ENCODE measurements at regions not wholly inside any gene's neighbourhood (a gene's known extent, or its start where the extent isn't known, plus 50 kb on each side); places are given as distances from the start of the nearest gene placed in this dataset.

DNA sequence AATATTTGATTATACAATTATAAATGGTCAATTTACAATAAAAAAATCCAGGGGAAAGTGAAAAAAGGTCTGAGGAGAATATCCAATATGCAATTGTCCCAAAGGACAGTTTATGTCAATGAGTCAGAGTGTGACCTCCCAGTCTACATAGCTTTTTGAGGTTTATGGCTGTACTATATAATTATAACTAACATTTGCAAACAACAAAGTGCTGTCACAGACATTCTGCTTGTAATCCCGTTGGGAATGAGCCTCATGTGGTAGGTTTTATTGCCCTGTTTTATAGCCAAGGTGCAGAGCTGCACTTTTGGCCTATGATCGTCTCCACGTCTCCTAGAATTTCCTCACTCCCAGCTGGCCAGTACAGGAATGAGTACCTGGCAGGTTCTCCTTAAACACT lies 103.8 kb downstream of the ADSS2 start:
- peak; percentile 20 for DNase-seq (ENCODE audit: low read depth)

DNA sequence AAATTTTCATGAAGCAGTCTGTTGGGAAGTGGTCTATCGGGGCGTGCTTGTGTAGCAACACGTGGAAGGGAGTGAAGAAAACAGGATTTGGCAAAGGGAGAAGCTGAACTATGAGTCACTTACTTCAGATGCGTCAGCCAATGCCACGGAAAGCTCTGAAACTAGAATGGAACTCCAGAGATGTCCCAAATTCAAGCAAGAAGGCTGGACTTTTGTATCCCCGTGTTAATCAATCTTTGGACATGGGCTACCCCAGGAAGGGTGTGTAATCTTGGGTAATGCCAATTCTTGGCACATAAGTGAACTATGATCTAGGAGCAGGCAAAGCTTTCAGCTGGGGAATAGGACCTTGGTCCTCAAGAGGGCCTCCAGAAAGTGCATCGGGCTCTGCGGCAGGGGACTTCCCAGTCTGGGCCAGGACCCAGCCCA lies 102.6 kb downstream of the ADSS2 start:
- peak; percentile 95 for DNase-seq (ENCODE audit: low read depth)

DNA sequence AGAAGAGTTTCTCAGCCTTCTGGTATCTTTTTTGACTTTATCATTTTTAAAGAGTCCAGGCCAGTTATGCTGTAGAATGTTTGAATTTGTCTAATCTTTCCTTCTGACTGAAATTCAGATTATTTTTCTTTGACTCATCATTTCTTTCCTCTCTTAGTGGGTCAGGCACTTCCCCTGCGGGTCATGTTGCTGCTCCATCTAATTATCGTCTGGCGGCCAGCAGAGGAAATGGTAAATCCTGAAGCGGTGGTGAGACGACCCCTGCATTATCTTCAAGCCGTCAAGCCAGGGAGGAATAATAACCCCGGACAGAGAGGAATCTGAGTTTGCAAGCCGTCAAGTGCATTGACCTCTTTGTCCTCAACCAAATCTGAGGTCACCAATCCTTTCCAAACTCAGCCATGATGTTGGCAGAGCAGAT lies 102.1 kb downstream of the ADSS2 start:
- DNase-seq (ENCODE audit: low read depth): peak; percentile 62

DNA sequence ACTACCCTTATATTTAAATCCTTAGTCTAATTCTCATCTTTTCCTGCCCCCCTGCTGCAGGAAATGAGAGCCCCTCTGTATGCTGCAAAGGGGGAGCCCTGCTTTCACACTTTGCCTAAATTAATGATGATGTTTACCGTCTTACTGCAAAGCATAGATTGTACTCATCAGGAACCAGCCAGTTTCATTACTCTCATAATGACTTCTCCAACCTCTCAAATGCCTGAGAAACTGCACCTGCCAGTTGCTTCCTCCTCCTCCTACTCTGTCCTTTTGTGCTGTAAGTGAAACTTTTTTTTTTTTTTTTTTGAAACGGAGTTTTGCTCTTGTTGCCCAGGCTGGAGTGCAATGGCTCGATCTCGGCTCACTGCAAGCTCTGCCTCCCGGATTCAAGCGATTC lies 101.7 kb downstream of the ADSS2 start:
- DNase-seq (ENCODE audit: low read depth): no peak

DNA sequence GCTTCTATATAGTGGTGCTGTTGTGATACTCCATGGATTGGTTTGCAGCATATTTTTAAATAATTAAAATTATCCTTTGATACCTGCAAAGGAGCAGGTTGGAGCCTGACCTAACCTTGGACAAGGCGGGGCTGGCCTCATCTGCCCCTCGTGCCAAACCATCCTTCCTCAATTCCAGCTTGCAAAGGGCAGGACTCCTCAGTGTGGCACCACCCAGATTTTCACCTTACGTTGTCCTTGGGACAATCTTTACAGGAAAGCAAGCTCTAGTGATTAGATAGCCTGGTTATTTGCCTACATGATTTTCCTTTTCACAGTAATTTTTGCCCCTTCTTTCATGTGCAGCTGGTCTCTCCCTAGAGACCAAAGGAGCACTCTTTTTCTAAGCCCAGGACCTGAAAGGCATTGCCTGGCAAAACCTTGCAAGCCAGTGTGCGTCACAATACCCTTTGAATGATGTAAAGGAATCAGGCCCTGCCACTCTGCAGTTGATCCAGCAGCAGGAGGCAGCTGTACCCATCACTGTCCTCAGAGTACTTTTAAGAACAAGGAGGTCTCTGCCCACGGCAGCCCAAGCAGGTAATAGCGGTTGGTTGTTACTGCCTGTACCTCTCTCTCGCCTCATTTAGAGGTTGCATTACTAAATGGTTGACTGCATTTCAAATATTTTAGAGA lies 99.4 kb downstream of the ADSS2 start:
- DNase-seq (ENCODE audit: low read depth): no peak

DNA sequence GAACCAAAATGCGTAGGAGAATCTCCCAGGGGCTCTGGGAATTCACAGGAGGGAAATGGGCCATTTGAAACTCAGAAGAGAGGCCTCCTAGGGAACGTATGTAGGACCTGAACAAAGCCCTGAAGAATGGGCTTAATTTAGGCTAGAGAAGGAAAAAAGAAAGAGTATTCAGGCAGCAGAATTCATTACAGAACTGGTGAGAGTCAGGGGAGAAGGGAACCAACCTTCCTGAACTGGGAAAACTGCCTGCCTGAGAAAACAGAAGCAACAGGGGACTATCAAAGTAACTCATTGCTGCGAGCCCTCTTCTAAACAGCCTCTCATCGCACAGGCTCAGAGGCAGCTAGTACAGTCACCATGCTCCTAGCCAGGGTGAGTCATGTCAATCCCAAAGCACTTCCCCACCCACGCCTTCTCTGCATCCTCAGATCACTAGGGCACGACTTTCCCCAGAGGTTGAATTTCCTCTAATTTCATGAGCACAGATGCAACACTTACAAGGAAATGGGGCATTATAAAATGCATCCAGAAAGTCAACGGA lies 98.1 kb downstream of the ADSS2 start:
- DNase-seq (ENCODE audit: low read depth): peak; percentile 94

DNA sequence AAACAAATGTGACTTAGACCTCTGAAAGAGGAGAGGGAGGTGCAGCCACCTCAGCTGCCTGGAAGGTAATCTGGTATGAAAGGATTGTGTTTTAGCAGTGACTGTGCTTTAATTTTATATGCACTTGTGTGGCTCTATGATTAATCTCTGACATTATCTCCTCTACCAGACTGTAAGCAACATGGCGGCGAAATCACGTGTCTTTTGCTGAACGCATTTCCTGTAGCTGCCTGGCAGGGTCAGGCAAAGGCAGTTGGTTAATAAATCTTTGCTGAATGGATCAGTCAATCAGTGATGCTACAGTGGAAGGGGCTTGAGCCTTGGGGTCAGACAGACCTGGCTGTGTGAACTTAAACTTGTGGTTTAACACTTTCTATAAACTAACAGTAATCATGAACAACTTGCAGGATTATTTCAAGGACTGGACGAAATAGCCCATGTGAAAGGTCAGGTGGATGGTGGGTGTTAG lies 96.9 kb downstream of the ADSS2 start:
- no peak for DNase-seq (ENCODE audit: low read depth)

DNA sequence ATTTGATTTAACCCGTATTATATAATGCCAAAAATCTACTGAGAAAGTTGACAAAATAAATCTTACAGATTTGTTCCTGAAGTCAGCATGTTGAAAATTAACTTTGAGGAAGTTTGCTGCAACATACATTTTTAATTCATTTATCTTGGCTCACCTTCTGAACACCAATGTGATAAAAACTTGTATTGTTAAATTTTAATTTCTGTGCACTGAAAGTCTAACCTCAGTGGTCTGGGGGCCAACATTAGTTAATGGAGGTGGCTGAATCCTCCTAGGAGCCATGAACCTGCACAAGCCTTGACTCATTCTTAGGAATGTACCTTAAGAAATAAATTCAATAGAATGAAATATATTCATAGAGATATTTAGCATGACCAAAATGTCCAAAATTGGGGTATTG lies 95.3 kb downstream of the ADSS2 start:
- DNase-seq (ENCODE audit: low read depth): no peak

All from iris pigment epithelial cell (primary cell).